Neural cell (in vitro differentiated cells): ENCODE measurements at regions not wholly inside any gene's neighbourhood (a gene's known extent, or its start where the extent isn't known, plus 50 kb on each side); places are given as distances from the start of the nearest gene placed in this dataset.

Experiments used
- H2AFZ ChIP-seq: fragments of 200-600, 300-800 bp; sonication (generic), shearing (Covaris generic); 2 replicates; pipeline ENCODE4 v1.6.0; 2014; ENCODE audit warnings: low read depth, mild to moderate bottlenecking, antibody characterized with exemption, low read length, moderate library complexity
- H3F3A ChIP-seq: fragments of 200-600 bp; shearing (Covaris generic); 2 replicates; pipeline ENCODE4 v1.6.1; 2016; ENCODE audit warnings: mild to moderate bottlenecking, moderate library complexity, mixed read lengths, antibody characterized with exemption, low read length; ENCODE audit not compliant: insufficient read depth, poor library complexity, severe bottlenecking
- H3K27ac ChIP-seq: fragments of 200-600, 300-800 bp; sonication (generic), shearing (Covaris generic); 2 replicates; pipeline ENCODE4 v1.5.1; 2014; ENCODE audit warnings: mild to moderate bottlenecking, low read length, moderate library complexity
- H3K27me3 ChIP-seq: fragments of 300-800, 200-600 bp; sonication (generic), shearing (Covaris generic); 2 replicates; pipeline ENCODE4 v1.6.0; 2014; ENCODE audit warnings: mild to moderate bottlenecking, low read depth, low read length, moderate library complexity; ENCODE audit not compliant: insufficient read depth
- H3K36me3 ChIP-seq: fragments of 300-800, 200-600 bp; sonication (generic), shearing (Covaris generic); 2 replicates; pipeline ENCODE4 v1.5.1; 2014; ENCODE audit warnings: mild to moderate bottlenecking, antibody characterized with exemption, low read length, moderate library complexity; ENCODE audit not compliant: insufficient read depth
- H3K4me2 ChIP-seq: fragments of 300-800, 200-600 bp; sonication (generic), shearing (Covaris generic); 2 replicates; pipeline ENCODE4 v1.6.0; 2014; ENCODE audit warnings: mild to moderate bottlenecking, low read length
- H3K4me3 ChIP-seq: fragments of 300-800, 200-600 bp; sonication (generic), shearing (Covaris generic); 2 replicates; pipeline ENCODE4 v1.5.1; 2014; ENCODE audit warnings: mild to moderate bottlenecking, low read length, moderate library complexity
- H3K79me2 ChIP-seq: fragments of 200-600 bp; shearing (Covaris generic); replicated peaks from 2 replicates; pipeline ENCODE4 v1.6.0; 2014; ENCODE audit warnings: mild to moderate bottlenecking, low read length, moderate library complexity; ENCODE audit not compliant: insufficient read depth
- H3K9ac ChIP-seq: fragments of 300-800, 200-600 bp; sonication (generic), shearing (Covaris generic); 2 replicates; pipeline ENCODE4 v1.6.1; 2016; ENCODE audit warnings: mild to moderate bottlenecking, low read length, mixed read lengths
- H3K9me2 ChIP-seq: fragments of 200-600 bp; shearing (Covaris generic); 2 replicates; pipeline ENCODE4 v1.6.1; 2016; ENCODE audit warnings: mild to moderate bottlenecking, low read length, mixed read lengths; ENCODE audit not compliant: insufficient read depth
- H3K9me3 ChIP-seq: fragments of 200-600, 300-800 bp; sonication (generic), shearing (Covaris generic); 2 replicates; pipeline ENCODE4 v1.6.1; 2016; ENCODE audit warnings: mild to moderate bottlenecking, mixed run types, low read length, moderate library complexity, mixed read lengths
- H4K20me1 ChIP-seq: fragments of 200-600 bp; shearing (Covaris generic); 2 replicates; pipeline ENCODE4 v1.6.1; 2016; ENCODE audit warnings: mild to moderate bottlenecking, mixed run types; ENCODE audit not compliant: insufficient read depth
- CTCF ChIP-seq: fragments of 450-650 bp; IDR thresholded peaks from 2 replicates; pipeline ENCODE4 v1.5.1; 2014; ENCODE audit warnings: antibody characterized with exemption, mild to moderate bottlenecking, moderate library complexity; ENCODE audit not compliant: poor library complexity, severe bottlenecking
- EP300 ChIP-seq: fragments of 450-650 bp; conservative IDR thresholded peaks from 2 replicates; pipeline ENCODE4 v1.6.1; 2014; ENCODE audit warnings: antibody characterized with exemption, mild to moderate bottlenecking, moderate library complexity; ENCODE audit not compliant: poor library complexity, severe bottlenecking
- EZH2 ChIP-seq: fragments of 200-600, 300-800 bp; shearing (Covaris generic), sonication (generic); IDR thresholded peaks from 2 replicates; pipeline ENCODE4 v1.6.1; 2014; ENCODE audit warnings: antibody characterized with exemption, low read length, borderline replicate concordance, mild to moderate bottlenecking; ENCODE audit not compliant: insufficient read depth, poor library complexity, severe bottlenecking
- MXI1 ChIP-seq: fragments of 450-650 bp; conservative IDR thresholded peaks from 2 replicates; pipeline ENCODE4 v1.6.1; 2014; ENCODE audit warnings: antibody characterized with exemption, mild to moderate bottlenecking; ENCODE audit not compliant: poor library complexity, severe bottlenecking
- POLR2AphosphoS5 ChIP-seq: IDR thresholded peaks from 2 replicates; pipeline ENCODE4 v1.6.1; 2012
- RAD21 ChIP-seq: fragments of 450-650 bp; conservative IDR thresholded peaks from 2 replicates; pipeline ENCODE4 v1.6.1; 2014; ENCODE audit warnings: antibody characterized with exemption, mild to moderate bottlenecking, moderate library complexity
- REST ChIP-seq: IDR thresholded peaks from 2 replicates; pipeline ENCODE4 v1.6.1; 2012; ENCODE audit warnings: borderline replicate concordance
- SMC3 ChIP-seq: fragments of 450-650 bp; conservative IDR thresholded peaks from 2 replicates; pipeline ENCODE4 v1.6.1; 2014; ENCODE audit warnings: antibody characterized with exemption, mild to moderate bottlenecking, moderate library complexity; ENCODE audit not compliant: poor library complexity
- TAF1 ChIP-seq: IDR thresholded peaks from 2 replicates; pipeline ENCODE4 v1.6.1; 2012; ENCODE audit warnings: low read depth

- Histone ChIP-seq H2AFZ (no peak overlapping the region), H3K9ac (no peak overlapping the region), H3K27ac (no peak overlapping the region), H3K9me2 (no peaks in the 10 kb centered on the region), H4K20me1 (no peaks in the 10 kb centered on the region), H3K4me3 (no peak overlapping the region), H3F3A (no peaks in the 10 kb centered on the region), H3K4me2 (no peak overlapping the region), H3K36me3 (no peaks in the 10 kb centered on the region), H3K79me2 (no peaks in the 10 kb centered on the region), H3K9me3 (no peaks in the 10 kb centered on the region), H3K27me3 (no peaks in the 10 kb centered on the region)
- TF ChIP-seq RAD21 (no peak), TAF1 (no peak), EP300 (no peak), CTCF (no peak), MXI1 (no peak), SMC3 (no peak), EZH2 (no peak), REST (no peak), POLR2AphosphoS5 (no peak)
Measured at GRCh38 chr9:13762209-13762608, 482.7 kb upstream of the MPDZ start.

GRCh38 chr9:13759551-13759950 is 480.1 kb upstream of the MPDZ start:
- Histone ChIP-seq H3K9me3 (no peaks in the 10 kb centered on the region), H3K27ac (no peak overlapping the region), H3K27me3 (no peaks in the 10 kb centered on the region), H3F3A (no peaks in the 10 kb centered on the region), H3K9me2 (no peaks in the 10 kb centered on the region), H3K4me2 (no peak overlapping the region), H4K20me1 (no peaks in the 10 kb centered on the region), H3K79me2 (no peaks in the 10 kb centered on the region), H3K4me3 (no peak overlapping the region), H2AFZ (no peak overlapping the region), H3K36me3 (no peaks in the 10 kb centered on the region), H3K9ac (no peak overlapping the region)
- no peak for TF ChIP-seq POLR2AphosphoS5
- no peak for TF ChIP-seq EZH2
- TF ChIP-seq SMC3 = no peak

GRCh38 chr9:13758936-13759335 is 479.4 kb upstream of the MPDZ start:
- no peaks in the 10 kb centered on the region for H3K9me3 ChIP-seq
- H3K79me2 ChIP-seq = no peaks in the 10 kb centered on the region
- no peaks in the 10 kb centered on the region for H4K20me1 ChIP-seq
- no peak overlapping the region for H3K9ac ChIP-seq
- no peaks in the 10 kb centered on the region for H3F3A ChIP-seq
- H3K4me2 ChIP-seq = no peak overlapping the region
- H3K27ac ChIP-seq = no peak overlapping the region
- H3K9me2 ChIP-seq = no peaks in the 10 kb centered on the region
- TF ChIP-seq REST = no peak
- TF ChIP-seq EP300 = no peak
- no peak for TF ChIP-seq POLR2AphosphoS5
- TF ChIP-seq SMC3 = no peak
- TF ChIP-seq RAD21 = no peak
- no peak for TF ChIP-seq EZH2
- no peak for TF ChIP-seq CTCF
- TF ChIP-seq TAF1 = no peak
- TF ChIP-seq MXI1 = no peak
- H3K27me3 ChIP-seq = no peaks in the 10 kb centered on the region
- no peak overlapping the region for H3K4me3 ChIP-seq
- no peaks in the 10 kb centered on the region for H3K36me3 ChIP-seq
- no peak overlapping the region for H2AFZ ChIP-seq
